ENCODE measurements at regions not wholly inside any gene's neighbourhood (a gene's known extent, or its start where the extent isn't known, plus 50 kb on each side); places are given as distances from the start of the nearest gene placed in this dataset.
"Not testable (repeated sequence)": the region's sequence is repeated elsewhere in the genome, so short reads cannot be mapped to it uniquely, and the experiment has no call there.

DNA sequence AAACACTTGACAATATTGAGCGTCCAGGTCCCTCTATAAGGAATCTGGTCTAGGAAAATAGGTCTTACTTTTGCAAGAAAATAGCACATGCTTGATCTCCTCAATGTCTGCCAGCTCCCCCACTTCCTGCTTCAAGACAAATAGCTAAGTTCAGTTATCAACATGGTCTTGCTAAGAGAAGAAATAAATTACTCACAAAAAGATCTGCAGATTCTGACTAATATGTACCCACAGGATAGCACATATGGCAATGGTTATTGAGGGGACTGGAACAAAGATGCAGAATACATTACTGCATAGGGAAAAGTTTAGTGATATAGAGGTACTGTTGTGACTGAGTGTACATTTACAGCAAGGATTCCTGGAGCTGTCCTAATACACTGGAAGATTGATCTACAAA lies 457.5 kb upstream of the GRID2 start:
- WGBS, 2 donors = 61 to 70% methylated on average over 1 of the region's 1 CpG

DNA sequence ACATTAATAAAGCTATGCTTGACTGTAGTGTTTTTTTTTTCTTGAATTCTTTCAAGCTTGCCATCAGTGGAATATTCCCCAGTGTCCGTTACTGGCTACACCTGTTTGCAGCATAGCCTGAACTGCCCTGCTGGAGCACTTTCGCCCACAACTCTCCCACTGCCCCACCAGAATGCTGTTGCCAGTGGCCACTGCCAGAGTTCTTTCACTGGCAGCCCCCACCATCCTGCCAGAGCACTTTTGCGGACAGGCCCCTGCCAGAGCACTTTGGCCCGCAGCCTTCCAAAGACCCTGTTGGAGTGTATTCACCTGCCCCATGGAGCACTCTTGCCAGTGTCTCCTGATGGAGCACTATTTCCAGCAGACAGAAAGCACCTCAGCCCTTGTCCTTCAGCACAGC lies 452.3 kb upstream of the GRID2 start:
- H3K4me1 ChIP-seq = no peaks in the 10 kb centered on the region
- no peak for DNase-seq
- H3K36me3 ChIP-seq (replicated peaks in 1 of 2; ENCODE audit: insufficient read depth in 1 of 2, low read depth in 2 of 2) = no peaks in the 10 kb centered on the region

More for the DNA sequence above, 457.5 kb upstream of the GRID2 start:
- Histone ChIP-seq H3K27me3 (no peaks in the 10 kb centered on the region), H3K27ac (no peak overlapping the region), H3K4me1 (no peaks in the 10 kb centered on the region), H3K36me3 (replicated peaks in 1 of 2; ENCODE audit: insufficient read depth in 1 of 2, low read depth in 2 of 2) (no peaks in the 10 kb centered on the region), H3K9me3 (no peaks in the 10 kb centered on the region), H3K4me3 (no peak overlapping the region)
- no peak for TF ChIP-seq POLR2A (IDR thresholded peaks at IDR 0.05)
- TF ChIP-seq, protein P1, sequence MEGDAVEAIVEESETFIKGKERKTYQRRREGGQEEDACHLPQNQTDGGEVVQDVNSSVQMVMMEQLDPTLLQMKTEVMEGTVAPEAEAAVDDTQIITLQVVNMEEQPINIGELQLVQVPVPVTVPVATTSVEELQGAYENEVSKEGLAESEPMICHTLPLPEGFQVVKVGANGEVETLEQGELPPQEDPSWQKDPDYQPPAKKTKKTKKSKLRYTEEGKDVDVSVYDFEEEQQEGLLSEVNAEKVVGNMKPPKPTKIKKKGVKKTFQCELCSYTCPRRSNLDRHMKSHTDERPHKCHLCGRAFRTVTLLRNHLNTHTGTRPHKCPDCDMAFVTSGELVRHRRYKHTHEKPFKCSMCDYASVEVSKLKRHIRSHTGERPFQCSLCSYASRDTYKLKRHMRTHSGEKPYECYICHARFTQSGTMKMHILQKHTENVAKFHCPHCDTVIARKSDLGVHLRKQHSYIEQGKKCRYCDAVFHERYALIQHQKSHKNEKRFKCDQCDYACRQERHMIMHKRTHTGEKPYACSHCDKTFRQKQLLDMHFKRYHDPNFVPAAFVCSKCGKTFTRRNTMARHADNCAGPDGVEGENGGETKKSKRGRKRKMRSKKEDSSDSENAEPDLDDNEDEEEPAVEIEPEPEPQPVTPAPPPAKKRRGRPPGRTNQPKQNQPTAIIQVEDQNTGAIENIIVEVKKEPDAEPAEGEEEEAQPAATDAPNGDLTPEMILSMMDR (IDR thresholded peaks at IDR 0.05) = no peak
- DNase-seq (no peak), ATAC-seq (no peak)
- intact Hi-C loops (cut with DNase I) = no loop called here

DNA sequence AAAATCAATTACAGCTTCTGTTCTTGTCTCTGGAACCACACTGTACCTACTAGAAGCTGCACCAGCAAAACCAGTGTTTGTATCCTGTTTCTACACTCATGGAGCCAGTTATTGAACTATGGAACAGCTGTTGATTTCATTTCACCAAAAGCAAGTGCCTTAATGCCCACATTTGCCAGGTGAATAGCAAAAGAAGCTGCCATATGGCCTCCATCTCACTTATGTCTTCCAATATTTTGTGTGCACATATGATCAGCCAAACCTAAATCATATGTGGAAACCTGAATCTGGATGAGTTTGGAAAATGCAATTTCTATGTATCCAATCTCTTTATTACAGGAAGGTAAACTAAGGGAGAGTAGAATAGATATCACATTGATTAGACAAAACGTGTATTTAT lies 415.8 kb upstream of the GRID2 start:
- Histone ChIP-seq H3K4me3 (no peak overlapping the region), H3K9me3 (no peaks in the 10 kb centered on the region), H3K36me3 (replicated peaks in 1 of 2; ENCODE audit: insufficient read depth in 1 of 2, low read depth in 2 of 2) (no peaks in the 10 kb centered on the region), H3K27ac (no peak overlapping the region), H3K4me1 (no peaks in the 10 kb centered on the region), H3K27me3 (no peaks in the 10 kb centered on the region)
- no peak for ATAC-seq
- no peak for DNase-seq
- 33 to 37% methylated on average over 1 of the region's 1 CpG for WGBS, 2 donors
- TF ChIP-seq, protein P1 (IDR thresholded peaks at IDR 0.05) = no peak
- no peak for TF ChIP-seq POLR2A (IDR thresholded peaks at IDR 0.05)
- intact Hi-C loops (cut with DNase I) = no loop called here

More for the DNA sequence above, 452.3 kb upstream of the GRID2 start:
- no peaks in the 10 kb centered on the region for H3K9me3 ChIP-seq
- 78 to 83% methylated on average over 4 of the region's 4 CpGs for WGBS, 2 donors
- no peaks in the 10 kb centered on the region for H3K27me3 ChIP-seq
- no peak for TF ChIP-seq POLR2A (IDR thresholded peaks at IDR 0.05)
- TF ChIP-seq, protein P1 (IDR thresholded peaks at IDR 0.05) = no peak
- no peak overlapping the region for H3K4me3 ChIP-seq
- intact Hi-C loops (cut with DNase I) = no loop called here
- no peak overlapping the region for H3K27ac ChIP-seq
- ATAC-seq = no peak

DNA sequence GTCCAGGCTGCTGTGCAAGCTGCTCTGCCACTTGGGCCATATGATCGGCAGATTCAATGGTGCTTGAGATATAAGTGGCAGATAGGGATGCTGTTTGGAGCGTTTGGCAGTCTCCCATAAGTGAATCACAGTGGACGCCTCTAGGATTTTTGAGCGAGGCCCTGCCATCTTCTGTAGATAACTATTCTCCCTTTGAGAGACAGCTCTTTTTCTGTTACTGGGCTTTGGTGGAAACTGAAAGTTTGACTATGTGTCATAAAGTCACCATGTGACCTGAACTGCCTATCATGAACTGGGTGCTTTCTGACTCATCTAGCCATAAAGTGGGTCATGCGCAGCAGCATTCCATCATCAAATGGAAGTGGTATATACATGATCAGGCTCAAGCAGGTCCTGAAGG lies 412.5 kb upstream of the GRID2 start:
- intact Hi-C loops (cut with DNase I); ATAC-seq; H3K9me3 ChIP-seq; H3K27ac ChIP-seq; H3K4me1 ChIP-seq; H3K27me3 ChIP-seq; DNase-seq; H3K4me3 ChIP-seq; H3K36me3 ChIP-seq (replicated peaks in 1 of 2; ENCODE audit: insufficient read depth in 1 of 2, low read depth in 2 of 2): not testable (repeated sequence)
- 86 to 92% methylated on average over 5 of the region's 5 CpGs for WGBS, 2 donors

DNA sequence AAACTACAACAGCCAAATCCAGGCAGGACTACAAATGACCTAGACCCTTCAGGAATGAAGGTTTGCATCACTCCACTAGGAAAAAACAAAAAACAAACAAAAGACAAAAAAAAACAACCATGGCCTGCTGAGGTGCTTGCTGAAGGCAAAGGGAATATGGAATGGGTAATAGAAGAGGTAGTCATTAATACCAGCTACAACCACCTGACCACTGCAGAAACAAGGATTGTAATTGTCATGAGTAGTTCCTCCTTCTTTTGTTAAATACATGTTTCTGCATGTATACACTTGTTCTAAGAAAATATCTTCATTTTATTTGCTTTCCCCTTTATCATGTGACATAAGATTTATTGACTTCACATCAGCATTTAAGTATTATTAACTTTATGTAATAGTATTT lies 409.8 kb upstream of the GRID2 start:
- Histone ChIP-seq H3K4me1 (no peaks in the 10 kb centered on the region), H3K4me3 (no peak overlapping the region), H3K36me3 (replicated peaks in 1 of 2; ENCODE audit: insufficient read depth in 1 of 2, low read depth in 2 of 2) (no peaks in the 10 kb centered on the region), H3K27ac (no peak overlapping the region), H3K9me3 (no peaks in the 10 kb centered on the region), H3K27me3 (no peaks in the 10 kb centered on the region)
- no peak for DNase-seq
- TF ChIP-seq, protein P1 (IDR thresholded peaks at IDR 0.05) = no peak
- TF ChIP-seq POLR2A (IDR thresholded peaks at IDR 0.05) = no peak
- intact Hi-C loops (cut with DNase I) = no loop called here
- ATAC-seq = no peak

All from body of pancreas (tissue), 4 donors.